Thyroid gland (tissue), 4 donors: ENCODE measurements at regions not wholly inside any gene's neighbourhood (a gene's known extent, or its start where the extent isn't known, plus 50 kb on each side); places are given as distances from the start of the nearest gene placed in this dataset.
A peak's percentile ranks its signal among the peaks of the same experiment; 100 is the strongest.

Experiments
- DNase-seq, 2 donors: peaks; one replicate each; pipeline ENCODE4 v3.0.0-alpha.2; 2019
- H3K27ac ChIP-seq, 3 donors: fragments of 200-600 bp; sonication (generic); 1 replicate in 2 of 3; 2 replicates in 1 of 3; pipeline ENCODE4 v1.5.1; 2016 to 2019; ENCODE audit warnings: mild to moderate bottlenecking in 1 of 3, moderate library complexity in 1 of 3
- H3K27me3 ChIP-seq: fragments of 200-600 bp; sonication (generic); one replicate; pipeline ENCODE4 v1.5.1; 2019
- H3K36me3 ChIP-seq, 2 donors: fragments of 200-600 bp; sonication (generic); one replicate each; pipeline ENCODE4 v1.5.1; 2016 to 2019
- H3K4me1 ChIP-seq, 2 donors: fragments of 200-600 bp; sonication (generic); one replicate each; pipeline ENCODE4 v1.5.1; 2017 to 2019
- H3K4me3 ChIP-seq, 3 donors: fragments of 200-600 bp; sonication (generic); replicated peaks in 1 of 3; 1 replicate in 2 of 3; 2 replicates in 1 of 3; pipeline ENCODE4 v1.5.1; 2016; ENCODE audit warnings: mild to moderate bottlenecking in 1 of 3
- H3K9me3 ChIP-seq: fragments of 200-600 bp; sonication (generic); one replicate; pipeline ENCODE4 v1.5.1; 2017
- POLR2A ChIP-seq, 2 donors: fragments of 450-650 bp; IDR thresholded peaks; one replicate each; pipeline ENCODE4 v1.6.1; 2017; ENCODE audit warnings: antibody characterized with exemption in 2 of 2, mild to moderate bottlenecking in 2 of 2, moderate library complexity in 1 of 2
- WGBS, 2 donors: methylation state at CpG; one replicate each; pipeline ENCODE4 v1.1.5; 2017; 5-methylcytosine and 5-hydroxymethylcytosine counted together
- intact Hi-C: fragments of 100-400 bp; cut with DNase I; formaldehyde crosslinking; loops from one replicate; pipeline ENCODE4 v1.15.1; 2023
- TF ChIP-seq, protein P1 (sequence below), 6 experiments: fragments of 200-600 bp in 3 of 6; fragments of 450-650 bp in 3 of 6; sonication (generic) in 3 of 6; IDR thresholded peaks; one replicate each; pipeline ENCODE4 v1.5.1; 2016 to 2019; ENCODE audit warnings: antibody characterized with exemption in 6 of 6, mild to moderate bottlenecking in 2 of 6, inconsistent platforms in 1 of 6, moderate library complexity in 1 of 6

GRCh38 chr9:135247227-135247930, 159.9 kb downstream of the OLFM1 start:
- H3K36me3 ChIP-seq = no peaks in the 10 kb centered on the region
- no peaks in the 10 kb centered on the region for H3K9me3 ChIP-seq
- no peaks in the 10 kb centered on the region for H3K4me1 ChIP-seq
- H3K27me3 ChIP-seq = no peaks in the 10 kb centered on the region
- intact Hi-C loops = no loop called here
- 74 to 75% methylated on average over 16 to 25 of the region's 27 CpGs for WGBS, 2 donors
- TF ChIP-seq, protein P1, sequence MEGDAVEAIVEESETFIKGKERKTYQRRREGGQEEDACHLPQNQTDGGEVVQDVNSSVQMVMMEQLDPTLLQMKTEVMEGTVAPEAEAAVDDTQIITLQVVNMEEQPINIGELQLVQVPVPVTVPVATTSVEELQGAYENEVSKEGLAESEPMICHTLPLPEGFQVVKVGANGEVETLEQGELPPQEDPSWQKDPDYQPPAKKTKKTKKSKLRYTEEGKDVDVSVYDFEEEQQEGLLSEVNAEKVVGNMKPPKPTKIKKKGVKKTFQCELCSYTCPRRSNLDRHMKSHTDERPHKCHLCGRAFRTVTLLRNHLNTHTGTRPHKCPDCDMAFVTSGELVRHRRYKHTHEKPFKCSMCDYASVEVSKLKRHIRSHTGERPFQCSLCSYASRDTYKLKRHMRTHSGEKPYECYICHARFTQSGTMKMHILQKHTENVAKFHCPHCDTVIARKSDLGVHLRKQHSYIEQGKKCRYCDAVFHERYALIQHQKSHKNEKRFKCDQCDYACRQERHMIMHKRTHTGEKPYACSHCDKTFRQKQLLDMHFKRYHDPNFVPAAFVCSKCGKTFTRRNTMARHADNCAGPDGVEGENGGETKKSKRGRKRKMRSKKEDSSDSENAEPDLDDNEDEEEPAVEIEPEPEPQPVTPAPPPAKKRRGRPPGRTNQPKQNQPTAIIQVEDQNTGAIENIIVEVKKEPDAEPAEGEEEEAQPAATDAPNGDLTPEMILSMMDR (IDR thresholded peaks at IDR 0.05) = no peak
- no peak for TF ChIP-seq POLR2A (IDR thresholded peaks at IDR 0.05)
- no peak overlapping the region for H3K4me3 ChIP-seq
- H3K27ac ChIP-seq = no peak overlapping the region
- peak; percentile 22 to 42 for DNase-seq

DNA sequence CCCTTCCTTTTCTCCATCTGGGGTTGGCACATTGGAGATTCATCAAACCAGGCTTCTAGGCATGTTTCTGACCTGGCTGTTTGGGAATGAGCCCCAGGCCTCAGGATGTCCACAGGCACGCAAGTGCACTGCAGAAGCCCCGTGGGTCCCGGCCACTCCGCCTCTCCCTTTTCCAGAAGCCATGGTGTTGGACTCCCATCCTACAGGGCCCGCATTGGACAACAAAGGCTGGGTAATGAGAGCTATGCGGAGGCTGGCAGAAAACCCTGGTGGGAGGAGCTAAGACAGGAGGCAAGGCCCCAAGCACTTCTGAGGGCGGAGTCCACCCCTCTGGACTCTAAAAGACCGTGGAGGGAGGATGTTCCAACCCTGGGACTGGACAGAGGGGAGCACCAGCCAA, 160.6 kb downstream of the OLFM1 start:
- Histone ChIP-seq H3K4me3 (no peak overlapping the region), H3K27ac (no peak overlapping the region), H3K36me3 (no peaks in the 10 kb centered on the region), H3K27me3 (no peaks in the 10 kb centered on the region), H3K4me1 (no peaks in the 10 kb centered on the region), H3K9me3 (no peaks in the 10 kb centered on the region)
- DNase-seq = no peak
- WGBS, 2 donors = 54 to 74% methylated on average over 8 of the region's 8 CpGs
- intact Hi-C loops = no loop called here
- TF ChIP-seq, protein P1 (IDR thresholded peaks at IDR 0.05) = no peak
- no peak for TF ChIP-seq POLR2A (IDR thresholded peaks at IDR 0.05)

DNA sequence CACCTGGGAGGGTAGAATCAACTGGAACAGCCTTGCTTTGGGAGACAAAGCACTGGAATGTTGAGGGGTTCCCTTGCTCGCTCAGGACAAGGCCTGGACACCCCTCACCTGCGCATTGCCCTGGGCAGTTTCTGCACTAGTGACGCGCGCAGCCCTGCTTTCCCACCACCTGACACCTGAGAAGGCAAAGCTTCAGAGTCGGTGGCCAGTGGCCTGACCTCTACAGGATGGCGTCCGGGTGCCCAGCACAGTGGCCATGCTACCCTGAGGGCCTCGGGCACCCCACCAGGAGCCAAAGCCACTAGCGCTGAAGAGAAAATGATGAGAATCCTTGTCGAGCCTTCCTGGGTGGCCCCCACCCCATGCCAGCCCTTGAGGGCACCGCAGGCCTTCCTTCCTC, 161.3 kb downstream of the OLFM1 start:
- H3K27me3 ChIP-seq = no peaks in the 10 kb centered on the region
- no peak for DNase-seq
- 93 to 97% methylated on average over 12 of the region's 12 CpGs for WGBS, 2 donors
- no peak overlapping the region for H3K4me3 ChIP-seq
- no peak overlapping the region for H3K27ac ChIP-seq
- no peaks in the 10 kb centered on the region for H3K36me3 ChIP-seq
- intact Hi-C loops = no loop called here
- TF ChIP-seq, protein P1 (IDR thresholded peaks at IDR 0.05) = no peak
- TF ChIP-seq POLR2A (IDR thresholded peaks at IDR 0.05) = no peak
- no peaks in the 10 kb centered on the region for H3K9me3 ChIP-seq
- no peaks in the 10 kb centered on the region for H3K4me1 ChIP-seq

DNA sequence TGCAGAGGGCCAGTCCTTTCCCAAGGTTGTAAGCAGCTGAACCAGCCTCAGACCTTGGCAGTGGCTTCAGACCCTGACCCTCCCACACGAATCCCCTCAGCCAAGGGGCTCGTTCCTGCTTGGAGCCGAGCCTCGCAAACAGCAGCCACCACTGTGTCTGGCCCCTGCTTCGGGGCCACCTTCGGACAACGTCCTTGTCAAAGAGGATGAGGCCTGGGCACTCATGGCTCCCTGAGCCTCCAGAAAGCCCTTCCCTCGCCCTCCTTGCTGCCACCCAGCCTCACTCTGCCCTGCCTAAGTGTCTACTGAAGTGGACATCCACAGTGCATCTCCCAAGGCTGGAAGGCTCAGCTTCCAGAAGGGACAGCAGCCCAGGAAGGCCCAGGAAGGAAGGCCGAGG, 161.7 kb downstream of the OLFM1 start:
- intact Hi-C loops = no loop called here
- H3K4me3 ChIP-seq = no peak overlapping the region
- no peaks in the 10 kb centered on the region for H3K9me3 ChIP-seq
- no peak for DNase-seq
- H3K27ac ChIP-seq = no peak overlapping the region
- no peak for TF ChIP-seq POLR2A (IDR thresholded peaks at IDR 0.05)
- TF ChIP-seq, protein P1 (IDR thresholded peaks at IDR 0.05) = no peak
- no peaks in the 10 kb centered on the region for H3K27me3 ChIP-seq
- no peaks in the 10 kb centered on the region for H3K36me3 ChIP-seq
- 82 to 87% methylated on average over 9 of the region's 9 CpGs for WGBS, 2 donors
- no peaks in the 10 kb centered on the region for H3K4me1 ChIP-seq

DNA sequence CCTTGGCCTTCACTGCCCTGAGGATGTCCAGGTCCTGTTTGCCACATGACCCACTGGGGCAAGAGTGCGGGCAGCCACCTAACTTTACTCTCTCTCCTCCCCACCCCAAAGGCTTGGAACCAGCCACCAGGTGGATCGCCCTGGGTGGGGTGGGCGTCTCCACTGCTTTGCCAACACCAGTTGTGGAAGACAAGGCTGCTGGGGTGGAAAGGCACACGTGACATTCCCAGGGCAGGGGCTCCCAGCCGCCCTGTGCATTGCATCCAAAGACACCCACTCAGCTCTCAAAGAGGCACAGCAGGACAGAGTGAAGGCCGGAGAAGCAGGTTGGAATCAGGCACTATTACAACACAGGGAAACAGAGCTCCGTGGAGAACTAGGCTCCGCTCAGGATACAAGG, 162.2 kb downstream of the OLFM1 start:
- H3K36me3 ChIP-seq = no peaks in the 10 kb centered on the region
- no peak overlapping the region for H3K27ac ChIP-seq
- intact Hi-C loops = no loop called here
- no peaks in the 10 kb centered on the region for H3K4me1 ChIP-seq
- no peak for DNase-seq
- no peaks in the 10 kb centered on the region for H3K27me3 ChIP-seq
- no peak for TF ChIP-seq POLR2A (IDR thresholded peaks at IDR 0.05)
- TF ChIP-seq, protein P1 (IDR thresholded peaks at IDR 0.05) = no peak
- WGBS, 2 donors = 89 to 96% methylated on average over 8 of the region's 8 CpGs
- H3K9me3 ChIP-seq = no peaks in the 10 kb centered on the region
- no peak overlapping the region for H3K4me3 ChIP-seq
